HG03045 (cell line): ENCODE measurements at regions not wholly inside any gene's neighbourhood (a gene's known extent, or its start where the extent isn't known, plus 50 kb on each side); places are given as distances from the start of the nearest gene placed in this dataset.
"Not testable (repeated sequence)": the region's sequence is repeated elsewhere in the genome, so short reads cannot be mapped to it uniquely, and the experiment has no call there.

Experiments
- ATAC-seq: cut with Tn5 transposase; IDR thresholded peaks from one replicate; pipeline ENCODE4 v1.9.1; 2021; ENCODE audit warnings: mild to moderate bottlenecking, moderate library complexity; ENCODE audit not compliant: unreplicated experiment

DNA sequence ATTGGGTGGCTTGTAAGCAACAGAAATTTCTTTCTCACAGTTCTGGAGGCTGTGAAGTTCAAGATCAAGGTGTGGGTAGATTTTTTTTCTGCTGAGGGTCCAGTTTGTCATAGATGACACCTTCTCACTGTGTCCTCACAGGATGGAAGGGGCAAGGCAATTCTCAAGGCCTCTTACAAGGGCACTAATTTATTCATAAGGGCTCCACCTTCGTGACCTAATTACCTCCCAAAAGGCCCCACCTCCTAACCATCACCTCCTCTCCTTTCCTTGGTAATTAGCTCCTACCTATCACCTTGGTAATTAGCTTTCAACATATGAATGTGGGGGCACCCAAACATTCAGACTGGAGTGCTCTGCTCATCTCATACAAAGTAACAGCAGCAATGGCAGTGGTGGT lies 92.3 kb upstream of the CD44 start:
- ATAC-seq = no peak

DNA sequence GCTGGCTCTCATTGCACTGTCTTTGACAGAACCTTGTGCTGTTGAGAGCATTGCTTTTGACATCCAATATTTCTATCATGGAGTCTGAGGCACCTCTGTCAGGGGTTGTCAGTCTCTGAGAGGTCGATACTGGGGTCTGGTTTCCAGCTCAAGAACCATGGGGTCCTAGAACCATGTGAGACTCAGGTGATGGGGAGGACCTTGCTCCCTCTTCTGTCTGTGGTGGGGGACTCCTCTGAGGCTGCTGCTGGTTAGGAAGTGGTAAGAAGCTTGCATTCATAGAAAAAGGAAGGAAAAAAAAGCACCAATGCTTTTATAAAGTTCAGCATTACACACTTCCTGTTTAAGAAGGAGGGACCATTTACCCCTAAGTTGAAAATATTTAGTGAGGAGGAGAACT lies 91.8 kb upstream of the CD44 start:
- ATAC-seq = no peak

DNA sequence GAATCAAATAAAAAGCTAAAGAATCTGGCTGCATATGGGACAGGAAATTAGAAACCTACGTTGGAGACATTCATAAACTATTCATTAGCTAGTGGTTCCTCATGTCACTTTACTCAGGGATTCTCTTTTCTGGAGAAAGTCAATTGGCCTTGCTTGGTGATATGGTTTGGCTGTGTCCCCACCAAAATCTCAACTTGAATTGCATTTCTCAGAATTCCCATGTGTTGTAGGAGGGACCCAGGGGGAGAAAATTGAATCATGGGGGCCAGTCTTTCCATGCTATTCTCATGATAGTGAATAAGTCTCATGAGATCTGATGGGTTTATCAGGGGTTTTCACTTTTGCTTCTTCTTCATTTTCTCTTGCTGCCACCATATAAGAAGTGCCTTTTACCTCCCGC lies 91.2 kb upstream of the CD44 start:
- no peak for ATAC-seq

DNA sequence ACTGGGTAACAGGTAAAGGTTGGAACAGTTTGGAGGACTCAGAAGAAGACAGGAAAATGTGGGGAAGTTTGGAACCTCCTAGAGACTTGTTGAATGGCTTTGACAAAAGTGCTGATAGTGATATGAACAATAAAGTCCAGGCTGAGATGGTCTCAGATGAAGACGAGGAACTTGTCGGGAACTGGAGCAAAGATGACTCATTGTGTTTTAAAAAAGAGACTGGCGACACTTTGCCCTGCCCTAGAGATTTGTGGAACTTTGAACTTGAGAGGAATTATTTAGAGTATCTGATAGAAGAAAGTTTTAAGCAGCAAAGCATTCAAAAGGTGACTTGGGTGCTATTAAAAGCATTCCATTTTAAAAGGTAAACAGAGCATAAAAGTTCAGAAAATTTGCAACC lies 90.6 kb upstream of the CD44 start:
- not testable (repeated sequence) for ATAC-seq

DNA sequence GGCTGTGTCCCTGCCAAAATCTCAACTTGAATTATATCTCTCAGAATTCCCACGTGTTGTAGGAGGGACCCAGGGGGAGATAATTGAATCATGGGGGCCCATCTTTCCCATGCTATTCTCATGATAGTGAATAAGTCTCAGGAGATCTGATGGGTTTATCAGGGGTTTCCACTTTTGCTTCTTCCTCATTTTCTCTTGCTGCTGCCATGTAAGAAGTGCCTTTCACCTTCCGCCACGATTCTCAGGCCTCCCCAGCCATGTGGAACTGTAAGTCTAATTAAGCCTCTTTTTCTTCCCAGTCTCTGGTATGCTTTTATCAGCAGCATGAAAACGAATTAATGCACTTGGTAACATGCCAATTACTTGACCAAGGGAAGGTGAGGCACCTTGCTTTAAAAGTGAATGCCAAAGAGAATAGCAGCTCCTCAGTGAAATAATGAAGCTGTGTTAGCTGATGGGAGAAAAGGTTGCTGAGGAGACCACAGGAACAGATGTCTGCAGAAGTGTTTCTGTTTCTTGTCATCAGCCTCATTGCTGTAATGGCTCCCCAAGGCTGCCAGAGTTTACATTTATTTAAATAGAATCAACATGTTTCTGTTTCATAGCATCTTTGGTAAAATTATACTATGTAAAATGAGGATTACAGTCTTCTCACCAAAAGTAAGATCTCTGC lies 89.0 kb upstream of the CD44 start:
- ATAC-seq = no peak

DNA sequence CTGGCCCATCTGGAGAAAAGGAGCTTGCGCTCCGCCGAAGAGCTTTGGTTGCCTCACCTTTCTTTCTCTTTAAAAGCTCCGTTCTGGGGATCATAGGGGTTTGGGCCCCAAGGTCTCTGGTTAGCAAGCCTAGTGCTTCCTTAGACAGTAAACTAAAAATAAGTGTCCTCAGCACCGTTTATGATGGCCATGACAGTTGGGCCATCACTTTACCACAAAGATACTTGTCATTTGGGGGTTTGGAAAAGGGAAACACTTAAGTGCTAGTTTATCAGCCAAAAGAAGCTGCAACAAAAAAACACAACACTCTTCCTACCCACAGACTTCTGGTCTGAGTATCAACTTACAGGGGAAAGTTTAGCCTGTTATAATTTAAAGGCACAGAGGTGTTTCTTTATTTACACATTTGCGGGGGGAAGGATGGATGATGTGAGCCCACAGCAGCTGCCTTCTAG lies 88.4 kb upstream of the CD44 start:
- no peak for ATAC-seq

DNA sequence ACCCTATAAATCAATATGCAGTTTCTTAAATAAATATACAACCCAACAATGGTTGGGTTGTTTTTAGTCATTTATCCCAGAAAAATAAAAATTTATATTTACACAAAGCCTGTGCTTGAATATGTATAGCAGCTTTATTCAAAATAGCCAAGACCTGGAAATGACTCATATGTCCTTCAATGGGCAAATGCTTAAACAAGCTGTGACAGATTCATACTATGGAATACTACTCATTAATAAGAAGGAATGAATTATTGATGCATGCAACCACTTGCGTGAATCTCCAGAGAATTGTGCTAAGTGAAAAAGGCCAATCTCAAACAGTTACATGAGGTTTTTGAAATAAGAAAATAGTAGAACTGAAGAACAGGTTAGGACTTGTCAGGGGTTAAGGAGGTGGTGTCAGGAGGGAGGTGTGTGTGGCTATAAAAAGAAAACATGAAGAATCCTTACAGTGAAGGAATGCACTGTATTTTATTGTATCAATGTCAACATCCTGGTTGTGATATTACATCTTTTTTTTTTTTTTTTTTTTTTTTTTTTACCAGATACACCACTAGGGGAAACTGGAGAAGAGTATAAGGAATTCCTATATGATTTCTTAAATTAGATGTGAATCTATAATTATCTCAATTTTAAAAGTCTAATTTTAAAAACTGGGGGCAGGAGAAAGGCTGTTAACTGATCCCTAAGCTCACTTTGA lies 82.4 kb upstream of the CD44 start:
- ATAC-seq = no peak

DNA sequence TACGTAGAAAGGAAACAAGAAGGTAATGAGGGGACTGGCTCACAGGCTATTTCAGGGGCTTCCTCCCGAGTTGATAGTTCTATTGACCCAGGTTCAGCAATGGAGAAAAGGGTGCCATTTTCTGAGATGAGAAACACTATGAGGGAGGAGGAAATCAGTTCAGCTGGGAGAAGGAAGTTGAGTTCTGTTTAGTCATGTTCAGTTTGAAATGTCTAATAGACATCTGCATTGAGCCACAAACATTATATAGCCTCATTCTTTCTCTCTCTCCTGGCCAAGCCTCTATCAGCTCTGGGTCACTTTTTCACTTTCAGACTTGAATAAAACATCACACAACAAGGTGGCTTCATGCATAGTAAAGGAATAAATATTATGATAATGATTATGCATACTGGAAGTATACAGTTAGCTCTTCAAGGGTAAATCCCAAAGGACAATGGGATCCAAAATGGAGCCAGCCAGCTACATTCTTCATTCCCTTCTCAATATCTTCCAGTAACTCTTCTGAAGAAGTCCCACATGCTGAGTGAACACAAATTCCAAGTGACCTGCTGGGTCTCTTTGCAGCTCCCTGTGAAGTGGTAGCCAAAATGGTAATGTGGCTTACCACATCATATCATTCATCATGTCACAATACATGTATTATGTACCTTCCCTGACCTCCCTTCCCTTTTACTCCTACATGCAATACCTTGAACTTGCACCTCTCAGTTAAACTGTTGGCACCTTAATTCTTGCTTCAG lies 80.9 kb upstream of the CD44 start:
- no peak for ATAC-seq

DNA sequence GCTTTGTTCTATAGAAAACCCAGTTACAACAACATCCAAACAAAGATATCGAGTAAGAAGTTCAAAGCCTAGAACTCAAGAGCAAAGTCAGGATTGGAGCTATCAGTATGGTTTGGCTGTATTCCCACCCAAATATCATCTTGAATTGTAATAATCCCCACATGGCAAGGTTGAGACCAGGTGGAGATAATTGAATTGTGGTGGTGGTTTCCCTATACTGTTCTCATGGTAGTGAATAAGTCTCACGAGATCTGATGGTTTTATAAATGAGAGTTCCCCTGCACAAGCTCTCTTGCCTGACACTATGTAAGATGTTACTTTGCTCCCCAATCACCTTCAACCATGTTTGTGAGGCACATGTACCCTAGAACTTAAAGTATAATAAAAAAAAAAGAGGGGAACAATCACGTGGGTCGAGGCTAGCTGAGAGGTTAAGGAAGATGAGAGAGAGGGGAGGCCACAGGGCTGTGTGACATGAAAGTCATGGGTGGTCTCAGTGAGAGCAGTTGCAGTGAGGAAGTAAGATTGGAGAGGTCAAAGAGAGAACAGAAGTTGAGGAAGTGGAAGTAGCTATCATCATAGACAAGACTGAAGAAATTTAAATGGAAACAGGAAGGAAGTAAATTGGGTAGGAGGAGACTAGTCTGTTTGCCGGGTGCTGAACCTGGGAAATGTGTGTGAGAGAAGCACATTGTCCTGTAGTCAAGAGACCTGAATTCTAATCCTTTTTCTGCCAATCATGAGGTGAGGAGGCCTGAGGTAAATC lies 80.1 kb upstream of the CD44 start:
- ATAC-seq = no peak

DNA sequence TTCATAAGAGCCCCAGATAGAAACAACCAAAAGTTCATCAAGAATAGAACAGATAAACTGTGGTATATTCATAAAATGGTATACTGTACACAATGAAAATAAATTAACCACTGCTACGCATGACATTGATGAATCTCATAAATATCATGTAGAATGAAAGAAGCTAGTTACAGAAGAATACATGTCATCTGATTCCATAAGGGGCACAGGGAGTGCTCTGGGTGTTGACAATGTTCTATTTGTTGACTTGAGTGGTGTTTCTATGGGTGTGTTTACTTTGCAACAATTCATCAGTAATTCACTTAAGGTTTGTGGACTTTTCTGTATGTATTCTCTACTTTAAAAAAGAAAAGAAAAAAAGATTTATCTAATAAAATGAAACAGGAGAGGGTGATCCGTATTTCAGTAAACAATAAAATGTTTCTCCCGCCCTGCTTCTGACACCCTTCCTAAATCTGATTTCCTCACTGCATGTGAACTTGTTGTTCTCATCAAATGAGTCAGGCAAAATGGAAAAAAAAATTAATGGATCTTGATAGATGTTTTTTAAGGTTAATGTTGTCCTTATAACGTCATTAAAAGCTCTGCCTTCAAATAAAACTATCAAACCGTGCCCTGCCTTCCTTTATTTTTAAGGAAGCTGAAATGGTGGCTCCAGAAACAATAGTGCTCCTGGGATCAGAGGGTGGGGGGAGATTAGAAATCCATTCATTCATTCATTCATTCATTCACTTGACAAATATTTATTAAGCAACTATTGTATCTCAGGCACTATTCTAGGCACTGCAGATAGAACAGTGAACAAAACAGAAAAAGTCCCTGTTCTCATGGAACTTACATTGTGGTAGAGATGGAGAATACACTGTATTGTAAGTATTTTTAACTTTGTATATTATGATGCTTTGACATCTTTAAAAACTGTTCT lies 77.2 kb upstream of the CD44 start:
- no peak for ATAC-seq

DNA sequence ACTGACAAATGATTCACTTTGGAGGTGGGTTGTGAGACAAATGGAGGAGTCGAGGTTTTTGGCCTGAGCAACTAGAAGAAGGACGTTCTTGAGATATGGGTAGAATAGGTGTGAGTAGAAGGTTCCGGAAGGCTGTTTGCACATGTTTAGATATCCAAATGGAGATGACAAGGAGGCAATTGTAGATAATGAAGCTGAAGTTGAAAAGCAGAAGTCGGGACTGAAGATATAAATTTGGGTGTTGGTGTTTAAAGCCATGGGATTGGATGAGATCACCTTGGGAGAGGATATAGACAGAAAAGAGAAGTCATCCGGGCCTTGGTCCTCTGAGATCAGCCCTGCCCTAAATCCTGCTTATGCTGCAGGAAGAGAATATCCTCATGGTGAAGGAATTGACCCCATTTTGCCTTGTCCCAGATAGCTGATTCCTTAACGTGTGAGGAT lies 75.5 kb upstream of the CD44 start:
- no peak for ATAC-seq

DNA sequence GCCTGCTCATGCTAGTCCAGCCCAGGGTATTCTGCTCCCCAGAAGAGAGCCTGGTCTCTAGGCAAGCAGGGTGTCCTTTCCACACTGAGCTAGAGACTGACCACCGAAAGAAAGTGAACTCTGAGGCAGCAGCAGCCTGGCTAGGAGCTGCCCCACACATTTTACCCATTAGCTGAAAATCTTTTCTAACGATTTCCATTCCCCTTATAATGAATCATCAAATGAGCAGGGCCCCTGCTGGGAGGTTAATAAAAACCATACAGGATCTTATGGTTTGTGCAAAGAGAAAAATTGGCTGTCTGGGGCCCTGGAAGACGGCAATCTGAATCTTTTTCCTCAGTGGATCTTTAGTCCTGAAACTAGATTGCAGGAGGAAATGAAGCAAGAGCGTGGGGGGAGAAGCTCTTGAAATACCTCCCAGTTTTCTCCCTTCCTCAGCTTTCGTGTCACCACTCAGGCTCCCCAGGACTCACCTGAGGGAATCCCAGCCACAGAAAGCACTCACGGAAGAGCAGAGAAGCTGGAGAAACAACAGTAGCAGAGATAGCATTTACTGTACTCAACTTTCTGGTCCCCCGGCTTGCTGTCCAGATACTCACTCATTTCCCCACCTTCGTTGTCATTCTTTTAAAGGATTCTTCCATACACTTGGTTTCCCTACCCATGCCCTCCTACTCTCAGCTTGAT lies 74.7 kb upstream of the CD44 start:
- no peak for ATAC-seq

DNA sequence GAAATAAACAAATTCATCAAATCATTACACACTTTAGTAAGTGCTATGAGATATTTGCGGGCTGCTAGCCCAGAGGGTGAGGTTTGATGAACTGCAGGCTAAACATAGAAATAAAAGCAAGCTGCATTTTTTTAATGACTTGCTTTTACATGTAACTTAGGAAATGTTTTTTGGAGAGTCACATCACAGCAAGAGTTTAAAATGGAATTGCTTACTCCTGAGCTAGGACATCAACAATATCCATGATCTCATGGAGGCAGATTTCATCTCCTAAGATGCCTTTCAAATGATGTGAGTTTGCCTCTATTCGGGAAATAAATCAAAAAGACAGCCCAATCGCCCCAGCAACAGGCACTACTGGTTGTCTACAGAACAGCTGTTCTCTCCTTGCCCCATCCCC lies 73.4 kb upstream of the CD44 start:
- no peak for ATAC-seq

DNA sequence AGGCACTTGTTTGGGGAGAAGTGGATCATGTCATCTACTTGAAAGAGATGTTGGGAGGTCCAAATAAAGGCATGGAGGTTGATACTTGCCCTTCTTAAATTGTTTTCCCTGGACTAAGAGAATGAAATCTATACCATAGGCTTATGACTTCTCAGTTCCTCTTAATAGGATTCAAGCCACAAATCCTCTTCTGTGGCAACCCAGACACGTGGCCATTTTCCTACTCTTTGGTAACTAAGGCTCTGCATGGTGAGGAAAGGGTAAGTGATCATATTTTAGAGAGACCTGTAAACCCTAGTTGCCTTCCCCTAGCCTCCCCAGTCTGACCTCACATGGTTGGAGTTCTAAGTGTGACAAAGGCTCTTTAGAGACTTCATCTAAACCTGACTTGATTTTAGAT lies 72.9 kb upstream of the CD44 start:
- ATAC-seq = no peak

DNA sequence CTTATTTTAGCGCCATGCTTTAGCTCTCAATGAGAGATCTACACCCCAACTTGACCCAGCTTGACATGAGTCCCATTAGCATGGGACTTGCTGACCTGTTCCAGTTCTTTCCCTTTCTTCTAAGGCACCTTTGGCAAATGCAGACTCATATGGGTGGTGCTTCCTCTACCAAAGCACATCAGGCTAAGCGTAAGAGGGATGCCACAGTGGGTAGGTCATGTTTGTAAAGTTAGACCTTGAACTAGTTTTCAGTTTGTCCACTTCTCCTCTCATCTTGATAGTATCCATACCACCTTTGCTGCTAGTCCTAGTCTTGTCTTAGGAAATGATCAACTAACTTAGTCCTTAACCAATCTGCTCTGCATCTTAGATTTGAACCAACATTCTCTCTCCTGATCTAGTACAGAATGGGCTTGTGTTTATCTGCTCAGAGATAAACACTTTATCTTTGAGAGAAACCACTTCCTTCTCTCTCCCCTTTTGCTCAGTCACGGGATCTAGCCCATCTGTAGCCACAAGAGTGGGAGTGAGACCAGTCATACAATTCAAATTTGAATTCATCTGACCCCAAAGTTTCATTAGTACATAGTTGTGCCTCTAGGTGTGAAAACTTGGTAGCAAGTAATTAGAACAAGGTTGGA lies 72.1 kb upstream of the CD44 start:
- peak; percentile 68 for ATAC-seq

DNA sequence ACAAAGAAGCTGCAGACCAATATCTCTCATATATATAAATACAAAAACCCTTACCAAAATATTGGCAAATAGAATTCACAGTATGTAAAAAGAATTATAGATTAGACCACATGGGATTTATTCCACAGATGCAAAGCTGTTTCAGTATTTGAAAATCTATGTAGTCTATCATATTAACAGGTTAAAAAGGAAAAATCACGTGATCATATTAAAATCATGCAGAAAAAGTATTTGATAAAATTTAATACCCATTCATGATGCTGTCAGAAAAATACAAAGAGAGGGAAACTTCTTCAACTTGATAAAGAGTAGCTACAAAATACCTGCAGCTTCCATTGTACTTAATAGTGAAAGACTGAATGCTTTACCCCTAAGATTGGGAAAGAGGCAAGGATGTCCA lies 67.2 kb upstream of the CD44 start:
- ATAC-seq = no peak

DNA sequence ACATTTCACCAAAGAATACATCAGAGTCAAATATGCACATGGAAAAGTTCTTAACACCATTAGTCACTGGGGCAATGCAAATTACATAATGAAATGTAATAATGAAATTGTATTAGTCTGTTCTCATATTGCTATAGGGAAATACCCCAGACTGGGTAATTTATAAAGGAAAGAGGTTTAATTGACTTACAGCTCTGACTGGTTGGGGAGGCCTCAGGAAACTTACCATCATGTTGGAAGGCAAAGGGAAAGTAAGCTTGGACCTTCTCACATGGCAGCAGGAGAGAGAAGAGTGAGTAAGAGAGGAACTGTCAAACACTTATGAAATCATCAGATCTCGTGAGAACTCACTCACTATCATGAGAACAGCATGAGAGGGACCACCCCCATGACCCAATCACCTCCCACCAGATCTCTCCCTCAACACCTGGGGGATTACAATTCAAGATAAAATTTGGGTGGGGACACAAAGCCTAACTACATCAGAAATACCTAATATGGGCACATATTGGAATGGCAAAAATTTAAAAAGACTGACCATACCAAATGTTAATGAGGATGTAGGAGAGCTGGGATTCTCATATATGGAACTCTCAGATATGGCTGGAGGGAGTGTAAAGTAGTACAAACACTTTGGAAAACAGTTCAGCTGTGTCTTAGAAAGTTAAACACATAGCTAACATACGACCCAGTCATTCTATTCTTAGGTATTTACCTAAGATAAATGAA lies 65.1 kb upstream of the CD44 start:
- no peak for ATAC-seq
